GM23248 (cell line): ENCODE measurements at regions not wholly inside any gene's neighbourhood (a gene's known extent, or its start where the extent isn't known, plus 50 kb on each side); places are given as distances from the start of the nearest gene placed in this dataset.

Source experiments
- EZH2 ChIP-seq: fragments of 200-600 bp; sonication (generic); IDR thresholded peaks from 2 replicates; pipeline ENCODE4 v1.6.1; 2018; ENCODE audit warnings: antibody characterized with exemption, mild to moderate bottlenecking; ENCODE audit not compliant: insufficient read depth, poor library complexity, severe bottlenecking
- EZH2phosphoT487 ChIP-seq: fragments of 200-600 bp; sonication (generic); IDR thresholded peaks from 2 replicates; pipeline ENCODE4 v1.6.1; 2018; ENCODE audit warnings: antibody characterized with exemption, moderate library complexity, mild to moderate bottlenecking, low read depth; ENCODE audit not compliant: insufficient read depth

DNA sequence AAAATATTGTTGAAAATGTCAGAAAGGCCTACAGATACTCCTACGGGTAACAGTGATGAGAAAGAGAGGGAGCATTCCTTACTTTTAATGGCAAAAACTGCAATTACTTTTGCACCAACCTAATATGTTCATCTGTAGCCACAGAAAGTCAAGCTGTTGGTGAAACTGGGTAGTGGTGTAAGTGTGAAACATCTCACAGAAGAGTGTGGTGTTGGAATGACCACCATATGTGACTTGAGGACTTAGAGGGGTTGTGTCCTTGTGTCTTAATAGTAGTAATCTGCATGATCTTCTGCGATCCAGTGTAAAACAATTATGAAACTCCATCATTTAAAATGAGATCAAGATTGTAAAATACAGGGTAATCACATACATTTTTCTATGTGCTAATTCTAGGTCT, 320.7 kb downstream of the ADGRL2 start:
- TF ChIP-seq EZH2phosphoT487 (no peak), EZH2 (no peak)
